ENCODE measurements at regions not wholly inside any gene's neighbourhood (a gene's known extent, or its start where the extent isn't known, plus 50 kb on each side); places are given as distances from the start of the nearest gene placed in this dataset.

DNA sequence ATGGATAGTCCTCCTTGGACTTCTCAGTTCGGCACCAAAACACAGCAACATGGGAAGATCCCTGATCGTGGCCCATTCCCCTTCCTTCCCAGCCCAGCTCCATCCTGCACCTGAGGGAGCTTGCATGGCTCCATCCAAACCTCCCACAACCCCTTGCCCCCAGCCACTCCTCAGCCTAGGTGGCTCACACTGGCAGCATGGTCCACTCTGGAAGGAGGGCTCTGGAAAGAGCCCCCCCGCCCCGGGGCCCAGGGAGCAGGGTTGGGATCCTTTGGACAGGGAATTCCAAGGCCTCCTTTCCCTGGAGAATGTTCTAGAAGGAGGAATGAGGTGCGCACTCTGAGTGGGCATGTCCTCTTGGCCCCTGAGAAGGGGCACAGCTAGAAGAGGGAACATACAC is 62.8 kb upstream of the ID2 start:
- Mint-ChIP-seq H3K9me3 (peaks cover 2% of the 10 kb centered on the region), H3K27me3 (peaks cover 34% of the 10 kb centered on the region), H3K4me3 (no peak overlapping the region), H3K36me3 (ENCODE audit: low read depth) (no peaks in the 10 kb centered on the region), H3K4me1 (no peaks in the 10 kb centered on the region), H3K27ac (no peak overlapping the region)
- ChIA-PET POLR2A (no interaction called here), CTCF (no interaction called here)
- TF ChIP-seq, protein P1, sequence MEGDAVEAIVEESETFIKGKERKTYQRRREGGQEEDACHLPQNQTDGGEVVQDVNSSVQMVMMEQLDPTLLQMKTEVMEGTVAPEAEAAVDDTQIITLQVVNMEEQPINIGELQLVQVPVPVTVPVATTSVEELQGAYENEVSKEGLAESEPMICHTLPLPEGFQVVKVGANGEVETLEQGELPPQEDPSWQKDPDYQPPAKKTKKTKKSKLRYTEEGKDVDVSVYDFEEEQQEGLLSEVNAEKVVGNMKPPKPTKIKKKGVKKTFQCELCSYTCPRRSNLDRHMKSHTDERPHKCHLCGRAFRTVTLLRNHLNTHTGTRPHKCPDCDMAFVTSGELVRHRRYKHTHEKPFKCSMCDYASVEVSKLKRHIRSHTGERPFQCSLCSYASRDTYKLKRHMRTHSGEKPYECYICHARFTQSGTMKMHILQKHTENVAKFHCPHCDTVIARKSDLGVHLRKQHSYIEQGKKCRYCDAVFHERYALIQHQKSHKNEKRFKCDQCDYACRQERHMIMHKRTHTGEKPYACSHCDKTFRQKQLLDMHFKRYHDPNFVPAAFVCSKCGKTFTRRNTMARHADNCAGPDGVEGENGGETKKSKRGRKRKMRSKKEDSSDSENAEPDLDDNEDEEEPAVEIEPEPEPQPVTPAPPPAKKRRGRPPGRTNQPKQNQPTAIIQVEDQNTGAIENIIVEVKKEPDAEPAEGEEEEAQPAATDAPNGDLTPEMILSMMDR (IDR thresholded peaks at IDR 0.05), result no peak
- no peak for ATAC-seq (ENCODE audit: low read depth)
- no peak for DNase-seq
- intact Hi-C loops (cut with micrococcal nuclease), result no loop called here

DNA sequence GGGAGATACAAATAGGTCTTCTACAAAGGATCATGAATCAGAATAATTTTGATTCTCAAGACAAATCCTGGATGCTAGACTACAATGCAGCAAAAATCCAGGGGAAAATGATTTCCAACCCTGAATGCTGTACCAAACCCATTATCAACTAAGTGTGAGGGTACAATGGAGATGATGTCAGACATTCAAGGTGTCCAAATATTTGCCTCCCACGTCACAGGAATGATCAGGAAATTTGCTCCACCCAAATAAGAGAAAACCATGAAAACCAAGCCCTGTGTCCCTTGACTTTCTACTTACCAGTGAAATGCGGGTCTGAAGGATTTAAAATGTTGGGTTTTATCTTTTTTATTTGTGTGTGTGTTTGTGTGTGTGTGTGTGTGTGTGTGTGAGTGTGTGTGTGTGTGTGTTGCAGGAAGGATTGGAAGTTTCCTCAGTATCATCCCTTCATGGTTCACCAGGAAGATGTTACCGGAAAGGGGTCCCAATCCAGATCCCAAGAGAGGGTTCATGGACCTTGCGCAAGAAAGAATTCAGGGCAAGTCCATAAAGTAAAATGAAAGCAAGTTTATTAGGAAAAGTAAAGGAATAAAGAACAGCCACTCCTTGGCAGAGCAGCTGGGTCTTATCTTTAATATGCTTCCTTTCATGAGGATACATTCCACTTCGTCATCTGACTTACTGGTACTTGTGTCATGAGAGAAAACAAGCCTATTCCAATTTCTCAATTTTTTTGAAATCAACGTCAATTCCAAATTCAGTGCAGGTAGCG is 61.1 kb upstream of the ID2 start:
- no peaks in the 10 kb centered on the region for H3K4me1 Mint-ChIP-seq
- no peaks in the 10 kb centered on the region for H3K36me3 Mint-ChIP-seq (ENCODE audit: low read depth)
- DNase-seq (no peak), ATAC-seq (ENCODE audit: low read depth) (no peak)
- peaks cover 22% of the 10 kb centered on the region for H3K27me3 Mint-ChIP-seq
- H3K4me3 Mint-ChIP-seq, result no peak overlapping the region
- no peaks in the 10 kb centered on the region for H3K9me3 Mint-ChIP-seq
- intact Hi-C loops (cut with micrococcal nuclease), result no loop called here
- TF ChIP-seq, protein P1 (IDR thresholded peaks at IDR 0.05), result no peak
- ChIA-PET POLR2A (no interaction called here), CTCF (no interaction called here)
- no peak overlapping the region for H3K27ac Mint-ChIP-seq

DNA sequence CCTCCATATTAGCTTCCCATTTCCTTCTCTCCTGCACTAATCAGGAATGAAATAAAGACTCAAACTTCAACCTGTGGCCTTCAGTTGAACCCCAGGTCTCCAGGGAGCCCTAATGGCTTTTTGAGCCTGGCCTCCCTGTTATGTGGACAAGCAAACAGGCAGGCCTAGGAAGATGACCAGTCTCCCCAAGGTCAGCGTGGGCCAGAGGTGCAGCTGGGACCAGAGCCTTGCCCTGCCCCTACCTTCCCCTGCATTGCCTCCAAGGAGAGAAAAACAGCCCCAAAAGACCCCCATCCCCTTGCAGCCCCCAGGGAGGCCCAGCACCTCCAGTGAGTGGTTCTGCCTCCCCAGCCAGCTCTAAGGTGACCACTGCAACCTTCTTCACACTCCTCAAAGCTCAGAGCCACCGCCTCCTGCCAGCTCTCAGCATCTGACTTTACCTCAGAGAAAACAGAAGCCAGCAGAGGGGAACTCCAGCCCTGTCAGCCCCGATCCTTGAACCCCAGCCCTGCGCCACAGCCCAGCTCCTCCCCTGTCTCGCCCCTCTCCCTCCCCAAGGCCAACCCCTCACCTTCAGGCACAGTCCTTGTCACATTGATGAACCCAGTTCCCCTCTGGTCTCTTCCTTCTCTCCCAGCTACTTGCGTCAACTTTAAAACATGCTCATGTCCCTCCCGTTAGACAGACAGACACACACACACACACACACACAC is 59.5 kb upstream of the ID2 start:
- ATAC-seq (ENCODE audit: low read depth) (no peak), DNase-seq (no peak)
- peaks cover 14% of the 10 kb centered on the region for H3K27me3 Mint-ChIP-seq
- ChIA-PET CTCF (no interaction called here), POLR2A (no interaction called here)
- intact Hi-C loops (cut with micrococcal nuclease), result no loop called here
- TF ChIP-seq, protein P1 (IDR thresholded peaks at IDR 0.05), result no peak
- H3K4me3 Mint-ChIP-seq, result no peak overlapping the region
- H3K4me1 Mint-ChIP-seq, result no peaks in the 10 kb centered on the region
- H3K27ac Mint-ChIP-seq, result no peak overlapping the region
- H3K36me3 Mint-ChIP-seq (ENCODE audit: low read depth), result no peaks in the 10 kb centered on the region
- no peaks in the 10 kb centered on the region for H3K9me3 Mint-ChIP-seq

DNA sequence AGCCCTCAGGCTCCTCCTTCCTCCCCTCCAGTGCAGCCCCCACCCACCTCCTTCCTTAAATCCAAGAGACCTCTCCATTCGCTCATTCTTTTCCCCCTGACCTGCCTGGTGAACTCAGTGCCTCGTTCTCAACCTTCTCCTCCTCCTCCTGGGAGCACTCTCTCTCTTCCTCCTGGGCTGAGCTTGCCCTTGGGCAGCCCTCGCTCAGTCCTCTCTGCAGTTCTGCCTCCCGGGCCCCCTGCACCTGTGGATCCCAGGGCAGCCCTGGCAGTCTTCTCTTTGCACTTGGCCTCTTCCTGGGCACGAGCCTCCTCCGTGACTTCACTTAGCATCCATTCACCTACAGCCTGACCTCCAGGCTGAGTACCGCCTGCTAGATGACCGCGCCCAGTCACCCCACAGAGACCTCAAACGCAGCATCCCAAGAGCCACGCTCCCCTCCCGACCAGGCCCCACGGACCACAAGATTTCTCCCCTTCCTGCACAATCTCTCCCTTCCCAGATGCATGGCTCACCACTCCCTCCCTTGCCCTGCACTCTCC is 58.9 kb upstream of the ID2 start:
- Mint-ChIP-seq H3K36me3 (ENCODE audit: low read depth) (no peaks in the 10 kb centered on the region), H3K4me3 (no peak overlapping the region), H3K4me1 (no peaks in the 10 kb centered on the region), H3K9me3 (no peaks in the 10 kb centered on the region), H3K27ac (no peak overlapping the region), H3K27me3 (peaks cover 13% of the 10 kb centered on the region)
- POLR2A ChIA-PET, result no interaction called here
- ATAC-seq (ENCODE audit: low read depth), result no peak
- TF ChIP-seq, protein P1 (IDR thresholded peaks at IDR 0.05), result no peak
- CTCF ChIA-PET, result no interaction called here
- intact Hi-C loops (cut with micrococcal nuclease), result no loop called here
- DNase-seq, result no peak

DNA sequence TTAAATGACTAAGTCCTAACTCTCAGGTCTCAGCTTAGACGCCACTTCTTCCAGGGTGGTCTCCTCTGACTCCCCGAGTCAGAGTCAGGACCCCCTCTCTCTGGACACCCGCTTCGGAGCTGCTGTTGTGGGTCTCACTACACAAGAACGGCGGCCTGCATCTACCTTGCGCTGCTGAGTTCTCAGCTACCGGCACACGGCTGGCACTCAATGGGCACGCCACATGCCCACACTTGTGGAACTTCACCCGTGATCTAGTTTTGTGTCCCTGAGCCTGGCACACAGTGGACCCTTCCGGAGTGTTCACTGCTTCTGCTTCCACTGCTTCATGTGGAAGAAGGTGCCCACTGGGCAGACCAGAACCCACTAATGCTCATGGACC is 58.3 kb upstream of the ID2 start:
- no peak for ATAC-seq (ENCODE audit: low read depth)
- H3K4me1 Mint-ChIP-seq, result peaks cover 3% of the 10 kb centered on the region
- H3K27me3 Mint-ChIP-seq, result peaks cover 10% of the 10 kb centered on the region
- POLR2A ChIA-PET, result no interaction called here
- no peaks in the 10 kb centered on the region for H3K36me3 Mint-ChIP-seq (ENCODE audit: low read depth)
- no peak overlapping the region for H3K27ac Mint-ChIP-seq
- H3K9me3 Mint-ChIP-seq, result no peaks in the 10 kb centered on the region
- CTCF ChIA-PET, result no interaction called here
- DNase-seq, result no peak
- H3K4me3 Mint-ChIP-seq, result no peak overlapping the region
- TF ChIP-seq, protein P1 (IDR thresholded peaks at IDR 0.05), result no peak
- intact Hi-C loops (cut with micrococcal nuclease), result no loop called here

All from activated B cell treated with CpG ODN at 0.5 μM for 24 hours (primary cell).